MM.1S (cell line): ENCODE measurements at regions not wholly inside any gene's neighbourhood (a gene's known extent, or its start where the extent isn't known, plus 50 kb on each side); places are given as distances from the start of the nearest gene placed in this dataset.

ENCODE experiments used
- DNase-seq: peaks from one replicate; pipeline ENCODE4 v3.0.0-alpha.2; 2015
- H2AFZ ChIP-seq: fragments of 300-600 bp; sonication (generic); 2 replicates; pipeline ENCODE4 v1.6.0; 2016; ENCODE audit warnings: antibody characterized with exemption, low read length
- H3F3A ChIP-seq: fragments of 300-600 bp; sonication (generic); 2 replicates; pipeline ENCODE4 v1.6.1; 2016; ENCODE audit warnings: mild to moderate bottlenecking, antibody characterized with exemption, low read length, moderate library complexity, mixed read lengths; ENCODE audit not compliant: insufficient read depth
- H3K27ac ChIP-seq: fragments of 300-600 bp; sonication (generic); 2 replicates; pipeline ENCODE4 v1.5.1; 2016; ENCODE audit warnings: mild to moderate bottlenecking, low read length
- H3K27me3 ChIP-seq: fragments of 300-600 bp; sonication (generic); replicated peaks from 2 replicates; pipeline ENCODE4 v1.6.0; 2016; ENCODE audit warnings: low read length; ENCODE audit not compliant: insufficient read depth
- H3K36me3 ChIP-seq: fragments of 300-600 bp; sonication (generic); replicated peaks from 2 replicates; pipeline ENCODE4 v1.6.1; 2016; ENCODE audit warnings: mild to moderate bottlenecking, low read length, mixed read lengths; ENCODE audit not compliant: insufficient read depth
- H3K4me1 ChIP-seq: fragments of 300-600 bp; sonication (generic); 2 replicates; pipeline ENCODE4 v1.6.1; 2016; ENCODE audit warnings: low read length, mixed read lengths
- H3K4me2 ChIP-seq: fragments of 300-600 bp; sonication (generic); 2 replicates; pipeline ENCODE4 v1.6.0; 2016; ENCODE audit warnings: low read depth, low read length
- H3K4me3 ChIP-seq: fragments of 300-600 bp; sonication (generic); 2 replicates; pipeline ENCODE4 v1.5.1; 2016; ENCODE audit warnings: low read length, mixed read lengths
- H3K79me2 ChIP-seq: fragments of 300-600 bp; sonication (generic); 2 replicates; pipeline ENCODE4 v1.6.1; 2016; ENCODE audit warnings: mixed run types, low read length, mixed read lengths
- H3K9ac ChIP-seq: fragments of 300-600 bp; sonication (generic); 2 replicates; pipeline ENCODE4 v1.6.1; 2016; ENCODE audit warnings: low read length, mixed read lengths
- H3K9me2 ChIP-seq: fragments of 300-600 bp; sonication (generic); replicated peaks from 2 replicates; pipeline ENCODE4 v1.6.1; 2016; ENCODE audit warnings: mild to moderate bottlenecking, low read length, mixed read lengths; ENCODE audit not compliant: insufficient read depth
- H3K9me3 ChIP-seq: fragments of 300-600 bp; sonication (generic); replicated peaks from 2 replicates; pipeline ENCODE4 v1.6.1; 2016; ENCODE audit warnings: mild to moderate bottlenecking, low read length, mixed read lengths; ENCODE audit not compliant: insufficient read depth
- H4K20me1 ChIP-seq: fragments of 300-600 bp; sonication (generic); 2 replicates; pipeline ENCODE4 v1.6.1; 2016; ENCODE audit warnings: mild to moderate bottlenecking, low read length, moderate library complexity, mixed read lengths; ENCODE audit not compliant: insufficient read depth
- EZH2 ChIP-seq: fragments of 300-600 bp; sonication (generic); optimal IDR thresholded peaks from 2 replicates; pipeline ENCODE3; 2017; ENCODE audit warnings: low read depth, mild to moderate bottlenecking, antibody characterized with exemption, low read length, mixed read lengths
- EZH2phosphoT487 ChIP-seq: fragments of 300-600 bp; sonication (generic); IDR thresholded peaks from 2 replicates; pipeline ENCODE4 v1.6.1; 2018; ENCODE audit warnings: antibody characterized with exemption, low read length
- TF ChIP-seq, protein P1 (sequence below): fragments of 300-600 bp; sonication (generic); IDR thresholded peaks from 2 replicates; pipeline ENCODE4 v1.5.1; 2016; ENCODE audit warnings: antibody characterized with exemption, low read length, mixed read lengths

GRCh38 chr18:66428795-66429194 is 175.1 kb downstream of the CDH19 start:
- H3K36me3 ChIP-seq = no peaks in the 10 kb centered on the region
- no peak overlapping the region for H3K27ac ChIP-seq
- H3F3A ChIP-seq = no peaks in the 10 kb centered on the region
- H3K9ac ChIP-seq = no peak overlapping the region
- H3K27me3 ChIP-seq = no peaks in the 10 kb centered on the region
- H3K4me3 ChIP-seq = no peak overlapping the region
- H3K79me2 ChIP-seq = no peaks in the 10 kb centered on the region
- no peaks in the 10 kb centered on the region for H3K4me1 ChIP-seq
- no peaks in the 10 kb centered on the region for H4K20me1 ChIP-seq
- no peak overlapping the region for H2AFZ ChIP-seq
- no peak overlapping the region for H3K4me2 ChIP-seq
- H3K9me3 ChIP-seq = no peaks in the 10 kb centered on the region
- TF ChIP-seq, protein P1, sequence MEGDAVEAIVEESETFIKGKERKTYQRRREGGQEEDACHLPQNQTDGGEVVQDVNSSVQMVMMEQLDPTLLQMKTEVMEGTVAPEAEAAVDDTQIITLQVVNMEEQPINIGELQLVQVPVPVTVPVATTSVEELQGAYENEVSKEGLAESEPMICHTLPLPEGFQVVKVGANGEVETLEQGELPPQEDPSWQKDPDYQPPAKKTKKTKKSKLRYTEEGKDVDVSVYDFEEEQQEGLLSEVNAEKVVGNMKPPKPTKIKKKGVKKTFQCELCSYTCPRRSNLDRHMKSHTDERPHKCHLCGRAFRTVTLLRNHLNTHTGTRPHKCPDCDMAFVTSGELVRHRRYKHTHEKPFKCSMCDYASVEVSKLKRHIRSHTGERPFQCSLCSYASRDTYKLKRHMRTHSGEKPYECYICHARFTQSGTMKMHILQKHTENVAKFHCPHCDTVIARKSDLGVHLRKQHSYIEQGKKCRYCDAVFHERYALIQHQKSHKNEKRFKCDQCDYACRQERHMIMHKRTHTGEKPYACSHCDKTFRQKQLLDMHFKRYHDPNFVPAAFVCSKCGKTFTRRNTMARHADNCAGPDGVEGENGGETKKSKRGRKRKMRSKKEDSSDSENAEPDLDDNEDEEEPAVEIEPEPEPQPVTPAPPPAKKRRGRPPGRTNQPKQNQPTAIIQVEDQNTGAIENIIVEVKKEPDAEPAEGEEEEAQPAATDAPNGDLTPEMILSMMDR = no peak
- no peak for TF ChIP-seq EZH2phosphoT487
- no peak for TF ChIP-seq EZH2
- no peak for DNase-seq
- no peaks in the 10 kb centered on the region for H3K9me2 ChIP-seq

GRCh38 chr18:66419400-66419799 is 184.5 kb downstream of the CDH19 start:
- Histone ChIP-seq H3K4me2 (no peak overlapping the region), H3K27me3 (no peaks in the 10 kb centered on the region), H3K36me3 (no peaks in the 10 kb centered on the region), H3K9me2 (no peaks in the 10 kb centered on the region), H3K4me3 (no peak overlapping the region), H4K20me1 (no peaks in the 10 kb centered on the region), H3K27ac (no peak overlapping the region), H3K79me2 (no peaks in the 10 kb centered on the region), H3K9me3 (no peaks in the 10 kb centered on the region), H3K9ac (no peak overlapping the region), H3K4me1 (no peaks in the 10 kb centered on the region), H2AFZ (no peak overlapping the region), H3F3A (no peaks in the 10 kb centered on the region)
- TF ChIP-seq EZH2phosphoT487 = no peak
- TF ChIP-seq EZH2 = no peak
- TF ChIP-seq, protein P1 = no peak
- DNase-seq = no peak

- H2AFZ ChIP-seq = no peak overlapping the region
- no peaks in the 10 kb centered on the region for H3K4me1 ChIP-seq
- H3K4me3 ChIP-seq = no peak overlapping the region
- no peaks in the 10 kb centered on the region for H3K79me2 ChIP-seq
- no peak for DNase-seq
- H3K9me2 ChIP-seq = no peaks in the 10 kb centered on the region
- no peaks in the 10 kb centered on the region for H3K36me3 ChIP-seq
- H3F3A ChIP-seq = no peaks in the 10 kb centered on the region
- TF ChIP-seq EZH2phosphoT487 (no peak), EZH2 (no peak)
- TF ChIP-seq, protein P1 = no peak
- H3K4me2 ChIP-seq = no peak overlapping the region
- H3K9me3 ChIP-seq = no peaks in the 10 kb centered on the region; the same call in 1 of the 2 replicates
- H3K27ac ChIP-seq = no peak overlapping the region
- H4K20me1 ChIP-seq = no peaks in the 10 kb centered on the region
- no peak overlapping the region for H3K9ac ChIP-seq
- no peaks in the 10 kb centered on the region for H3K27me3 ChIP-seq
These were observed 193.2 kb downstream of the CDH19 start for GRCh38 chr18:66410692-66411091.
